GM23338 (cell line): ENCODE measurements at regions not wholly inside any gene's neighbourhood (a gene's known extent, or its start where the extent isn't known, plus 50 kb on each side); places are given as distances from the start of the nearest gene placed in this dataset.

Source experiments
- CREB1 ChIP-seq: fragments of 250-450 bp; sonication (Bioruptor Pico); IDR thresholded peaks from 2 replicates; pipeline ENCODE4 v1.5.0; 2020; ENCODE audit warnings: low read depth, mild to moderate bottlenecking, moderate library complexity
- EZH2 ChIP-seq: fragments of 200-600 bp; sonication (generic); IDR thresholded peaks from one replicate; pipeline ENCODE4 v1.8.0; 2017; ENCODE audit warnings: antibody characterized with exemption, mild to moderate bottlenecking, low read depth; ENCODE audit not compliant: unreplicated experiment
- TF ChIP-seq, protein P1 (sequence below), 2 experiments: fragments of 200-600 bp in 1 of 2; sonication (generic) in 1 of 2; conservative IDR thresholded peaks; 2 replicates each; pipeline versions ENCODE4 v1.5.1 to v1.6.1; 2016 to 2017; ENCODE audit warnings: antibody characterized with exemption in 2 of 2, low read depth in 2 of 2, mild to moderate bottlenecking in 2 of 2, moderate library complexity in 1 of 2
- TF ChIP-seq, protein P2 (sequence below): IDR thresholded peaks from one replicate; pipeline ENCODE4 v1.6.1; 2018; ENCODE audit warnings: antibody characterized with exemption; ENCODE audit not compliant: unreplicated experiment

DNA sequence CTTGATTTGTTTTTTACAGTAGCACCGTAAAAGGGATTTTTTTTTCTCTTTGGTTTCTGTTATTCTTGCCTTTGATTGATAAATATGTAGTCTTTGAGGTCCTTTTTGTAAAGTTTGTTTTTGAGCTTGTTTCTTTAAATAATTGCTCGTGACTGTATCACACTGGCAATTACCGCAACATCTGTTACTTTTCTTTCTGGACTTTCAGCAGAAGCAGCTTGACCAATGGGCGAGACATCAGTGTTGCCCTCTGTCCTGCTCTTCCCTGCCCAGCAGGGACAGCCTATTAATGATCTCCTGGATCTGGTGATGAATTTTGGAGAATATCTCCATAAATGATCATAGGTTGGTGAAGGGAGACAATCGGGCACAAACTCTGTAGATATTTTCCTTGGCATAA, 74.9 kb downstream of the TDRD15 start:
- TF ChIP-seq, protein P1, sequence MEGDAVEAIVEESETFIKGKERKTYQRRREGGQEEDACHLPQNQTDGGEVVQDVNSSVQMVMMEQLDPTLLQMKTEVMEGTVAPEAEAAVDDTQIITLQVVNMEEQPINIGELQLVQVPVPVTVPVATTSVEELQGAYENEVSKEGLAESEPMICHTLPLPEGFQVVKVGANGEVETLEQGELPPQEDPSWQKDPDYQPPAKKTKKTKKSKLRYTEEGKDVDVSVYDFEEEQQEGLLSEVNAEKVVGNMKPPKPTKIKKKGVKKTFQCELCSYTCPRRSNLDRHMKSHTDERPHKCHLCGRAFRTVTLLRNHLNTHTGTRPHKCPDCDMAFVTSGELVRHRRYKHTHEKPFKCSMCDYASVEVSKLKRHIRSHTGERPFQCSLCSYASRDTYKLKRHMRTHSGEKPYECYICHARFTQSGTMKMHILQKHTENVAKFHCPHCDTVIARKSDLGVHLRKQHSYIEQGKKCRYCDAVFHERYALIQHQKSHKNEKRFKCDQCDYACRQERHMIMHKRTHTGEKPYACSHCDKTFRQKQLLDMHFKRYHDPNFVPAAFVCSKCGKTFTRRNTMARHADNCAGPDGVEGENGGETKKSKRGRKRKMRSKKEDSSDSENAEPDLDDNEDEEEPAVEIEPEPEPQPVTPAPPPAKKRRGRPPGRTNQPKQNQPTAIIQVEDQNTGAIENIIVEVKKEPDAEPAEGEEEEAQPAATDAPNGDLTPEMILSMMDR (conservative IDR thresholded peaks at IDR 0.05; ENCODE audit: low read depth in 2 of 2), result no peak
- no peak for TF ChIP-seq CREB1
- TF ChIP-seq EZH2, result no peak
- TF ChIP-seq, protein P2, sequence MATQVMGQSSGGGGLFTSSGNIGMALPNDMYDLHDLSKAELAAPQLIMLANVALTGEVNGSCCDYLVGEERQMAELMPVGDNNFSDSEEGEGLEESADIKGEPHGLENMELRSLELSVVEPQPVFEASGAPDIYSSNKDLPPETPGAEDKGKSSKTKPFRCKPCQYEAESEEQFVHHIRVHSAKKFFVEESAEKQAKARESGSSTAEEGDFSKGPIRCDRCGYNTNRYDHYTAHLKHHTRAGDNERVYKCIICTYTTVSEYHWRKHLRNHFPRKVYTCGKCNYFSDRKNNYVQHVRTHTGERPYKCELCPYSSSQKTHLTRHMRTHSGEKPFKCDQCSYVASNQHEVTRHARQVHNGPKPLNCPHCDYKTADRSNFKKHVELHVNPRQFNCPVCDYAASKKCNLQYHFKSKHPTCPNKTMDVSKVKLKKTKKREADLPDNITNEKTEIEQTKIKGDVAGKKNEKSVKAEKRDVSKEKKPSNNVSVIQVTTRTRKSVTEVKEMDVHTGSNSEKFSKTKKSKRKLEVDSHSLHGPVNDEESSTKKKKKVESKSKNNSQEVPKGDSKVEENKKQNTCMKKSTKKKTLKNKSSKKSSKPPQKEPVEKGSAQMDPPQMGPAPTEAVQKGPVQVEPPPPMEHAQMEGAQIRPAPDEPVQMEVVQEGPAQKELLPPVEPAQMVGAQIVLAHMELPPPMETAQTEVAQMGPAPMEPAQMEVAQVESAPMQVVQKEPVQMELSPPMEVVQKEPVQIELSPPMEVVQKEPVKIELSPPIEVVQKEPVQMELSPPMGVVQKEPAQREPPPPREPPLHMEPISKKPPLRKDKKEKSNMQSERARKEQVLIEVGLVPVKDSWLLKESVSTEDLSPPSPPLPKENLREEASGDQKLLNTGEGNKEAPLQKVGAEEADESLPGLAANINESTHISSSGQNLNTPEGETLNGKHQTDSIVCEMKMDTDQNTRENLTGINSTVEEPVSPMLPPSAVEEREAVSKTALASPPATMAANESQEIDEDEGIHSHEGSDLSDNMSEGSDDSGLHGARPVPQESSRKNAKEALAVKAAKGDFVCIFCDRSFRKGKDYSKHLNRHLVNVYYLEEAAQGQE, result no peak
